ENCODE measurements at regions not wholly inside any gene's neighbourhood (a gene's known extent, or its start where the extent isn't known, plus 50 kb on each side); places are given as distances from the start of the nearest gene placed in this dataset.

GRCh38 chr3:132980102-132980501, 58.1 kb upstream of the TMEM108 start:
- TF ChIP-seq EZH2phosphoT487 (IDR thresholded peaks at IDR 0.05; ENCODE audit: insufficient read depth, low read depth) (no peak), EZH2 (IDR thresholded peaks at IDR 0.05; ENCODE audit: insufficient read depth, poor library complexity, severe bottlenecking) (no peak)
